Neural progenitor cell (in vitro differentiated cells): ENCODE measurements at regions not wholly inside any gene's neighbourhood (a gene's known extent, or its start where the extent isn't known, plus 50 kb on each side); places are given as distances from the start of the nearest gene placed in this dataset.

Experiments
- CTCF ChIP-seq: fragments of 200-600 bp; sonication (generic); IDR thresholded peaks from 2 replicates; pipeline ENCODE4 v1.5.1; 2017; ENCODE audit warnings: antibody characterized with exemption, mild to moderate bottlenecking
- EZH2 ChIP-seq: fragments of 200-600 bp; sonication (generic); IDR thresholded peaks from 2 replicates; pipeline ENCODE4 v1.6.1; 2017; ENCODE audit warnings: antibody characterized with exemption, mild to moderate bottlenecking, moderate library complexity
- EZH2phosphoT487 ChIP-seq: fragments of 200-600 bp; sonication (generic); IDR thresholded peaks from 2 replicates; pipeline ENCODE4 v1.6.1; 2017; ENCODE audit warnings: antibody characterized with exemption

- no peak for TF ChIP-seq EZH2
- no peak for TF ChIP-seq CTCF
- TF ChIP-seq EZH2phosphoT487: no peak
Measured at GRCh38 chr11:112670806-112671570, 290.2 kb upstream of the NCAM1 start.
